Endothelial cell of umbilical vein (primary cell): ENCODE measurements at regions not wholly inside any gene's neighbourhood (a gene's known extent, or its start where the extent isn't known, plus 50 kb on each side); places are given as distances from the start of the nearest gene placed in this dataset.

Source experiments
- BruUV-seq: library from RNA; stranded (reverse); fragments of 400-500 nt; replicated peaks from 2 replicates; lab custom pipeline; 2021; lab: Mats Ljungman, UMichigan
- CTCF ChIA-PET: fragments of 300-600, 350-600 bp; sonication (Branson Sonifier 250); formaldehyde crosslinking; loops from one replicate; lab custom pipeline; 2021; ENCODE audit warnings: antibody characterized with exemption, inconsistent platforms; lab: Charles Lee
- POLR2A ChIA-PET: fragments of 300-600, 350-600 bp; sonication (Branson Sonifier 250); formaldehyde crosslinking; loops from one replicate; lab custom pipeline; 2021; ENCODE audit warnings: antibody characterized with exemption, inconsistent platforms; lab: Charles Lee
- DNase-seq: peaks from one replicate; pipeline ENCODE4 v3.0.0-alpha.2; 2011; ENCODE audit warnings: low read depth, low spot score
- FAIRE-seq: peaks from 2 replicates; lab custom pipeline; 2011; peaks lifted over from hg19 to GRCh38; lab: Jason Lieb, UNC
- H2AFZ ChIP-seq: 2 replicates; pipeline ENCODE4 v1.6.0; 2012; ENCODE audit warnings: low read depth, low read length, control low read depth, inconsistent platforms
- H3K27ac ChIP-seq: 2 replicates; pipeline ENCODE4 v1.5.1; 2011; ENCODE audit warnings: low read depth, mild to moderate bottlenecking, control low read depth, low read length, moderate library complexity; ENCODE audit not compliant: insufficient read depth
- H3K27me3 ChIP-seq, 2 experiments: 2 replicates each; pipeline versions ENCODE4 v1.6.0 to v1.6.1; 2011; ENCODE audit warnings: low read length in 2 of 2, mixed read lengths in 1 of 2; ENCODE audit not compliant: control insufficient read depth in 2 of 2, insufficient read depth in 2 of 2
- H3K36me3 ChIP-seq, 2 experiments: 2 replicates in 1 of 2; 3 replicates in 1 of 2; pipeline ENCODE4 v1.5.1; 2011; ENCODE audit warnings: low read length in 2 of 2, mild to moderate bottlenecking in 1 of 2, moderate library complexity in 1 of 2; ENCODE audit not compliant: control insufficient read depth in 2 of 2, insufficient read depth in 2 of 2; ENCODE audit errors: extremely low read depth in 1 of 2
- H3K4me1 ChIP-seq: 3 replicates; pipeline ENCODE4 v1.5.1; 2011; ENCODE audit warnings: mild to moderate bottlenecking, low read length; ENCODE audit not compliant: control insufficient read depth, insufficient read depth; ENCODE audit errors: extremely low read depth
- H3K4me2 ChIP-seq: 2 replicates; pipeline ENCODE4 v1.6.1; 2011; ENCODE audit warnings: low read length, control low read depth, mixed read lengths; ENCODE audit not compliant: insufficient read depth
- H3K4me3 ChIP-seq, 3 experiments: fragments of 200-600 bp in 1 of 3; sonication (generic), shearing (Covaris generic) in 1 of 3; replicated peaks in 1 of 3; 2 replicates each; pipeline ENCODE4 v1.5.1; 2011 to 2016; ENCODE audit warnings: control low read depth in 3 of 3, low read length in 3 of 3, mild to moderate bottlenecking in 2 of 3, inconsistent platforms in 1 of 3, low read depth in 1 of 3, moderate library complexity in 1 of 3; ENCODE audit not compliant: insufficient read depth in 1 of 3
- H3K79me2 ChIP-seq: 2 replicates; pipeline ENCODE4 v1.6.0; 2012; ENCODE audit warnings: low read length, inconsistent platforms; ENCODE audit not compliant: control insufficient read depth, insufficient read depth
- H3K9ac ChIP-seq: replicated peaks from 2 replicates; pipeline ENCODE3; 2011; ENCODE audit warnings: low read length, control low read depth; ENCODE audit not compliant: insufficient read depth; ENCODE audit errors: extremely low read depth
- H3K9me1 ChIP-seq: replicated peaks from 3 replicates; pipeline ENCODE4 v1.6.0; 2011; ENCODE audit warnings: mild to moderate bottlenecking, low read length; ENCODE audit not compliant: control insufficient read depth, insufficient read depth; ENCODE audit errors: extremely low read depth
- H3K9me3 ChIP-seq: replicated peaks from 2 replicates; pipeline ENCODE4 v1.5.1; 2012; ENCODE audit warnings: low read length, inconsistent platforms; ENCODE audit not compliant: control insufficient read depth, insufficient read depth
- H4K20me1 ChIP-seq: replicated peaks from 2 replicates; pipeline ENCODE3; 2011; ENCODE audit warnings: mild to moderate bottlenecking, low read length; ENCODE audit not compliant: control insufficient read depth, insufficient read depth; ENCODE audit errors: extremely low read depth
- EZH2 ChIP-seq: IDR thresholded peaks from 2 replicates; pipeline ENCODE4 v1.6.1; 2012; ENCODE audit warnings: borderline replicate concordance, low read depth, mild to moderate bottlenecking, moderate library complexity, low read length, inconsistent platforms; ENCODE audit not compliant: severe bottlenecking
- FOS ChIP-seq: IDR thresholded peaks from 2 replicates; pipeline ENCODE4 v1.6.1; 2011; ENCODE audit warnings: mild to moderate bottlenecking, low read length, moderate library complexity, borderline replicate concordance; ENCODE audit not compliant: insufficient read depth
- GATA2 ChIP-seq: IDR thresholded peaks from 2 replicates; pipeline ENCODE4 v1.7.0; 2011; ENCODE audit warnings: low read depth, mild to moderate bottlenecking, moderate library complexity, mixed read lengths, low read length; ENCODE audit not compliant: insufficient read length, insufficient read depth
- JUN ChIP-seq: IDR thresholded peaks from 2 replicates; pipeline ENCODE4 v1.6.1; 2011; ENCODE audit warnings: borderline replicate concordance, low read depth; ENCODE audit not compliant: insufficient read length, insufficient read depth
- MYC ChIP-seq: IDR thresholded peaks from one replicate; pipeline ENCODE4 v1.6.1; 2011; ENCODE audit warnings: mild to moderate bottlenecking, low read depth, low read length
- POLR2A ChIP-seq: IDR thresholded peaks from 2 replicates; pipeline ENCODE4 v1.6.1; 2012; ENCODE audit warnings: low read depth, mild to moderate bottlenecking, control low read depth, low read length
- POLR2AphosphoS5 ChIP-seq: IDR thresholded peaks from 2 replicates; pipeline ENCODE4 v1.6.1; 2012; ENCODE audit warnings: low read depth, mild to moderate bottlenecking, control low read depth, low read length, moderate library complexity; ENCODE audit not compliant: insufficient read depth
- dilution Hi-C: fragments of 300-500 bp; cut with MboI; formaldehyde crosslinking; loops from one replicate; pipeline ENCODE4 v1.15.0; 2019; ENCODE audit warnings: low sequenced_read_pairs; ENCODE audit not compliant: extremely low pct_ligation_motif_present
- intact Hi-C: fragments of 100-400 bp; cut with micrococcal nuclease; formaldehyde crosslinking; loops from one replicate; pipeline ENCODE4 v1.10.0; 2022
- TF ChIP-seq, protein P1 (sequence below), 2 donors: IDR thresholded peaks; 1 replicate in 1 of 2; 2 replicates in 1 of 2; pipeline ENCODE4 v1.5.1; 2011; ENCODE audit warnings: low read length in 2 of 2, mild to moderate bottlenecking in 2 of 2, moderate library complexity in 2 of 2, control low read depth in 1 of 2, inconsistent platforms in 1 of 2, low read depth in 1 of 2; ENCODE audit not compliant: insufficient read depth in 1 of 2; ENCODE audit errors: extremely low read depth in 1 of 2
- TF ChIP-seq, protein P2 (sequence below): IDR thresholded peaks from 2 replicates; pipeline ENCODE4 v1.6.1; 2011; ENCODE audit not compliant: insufficient read depth, insufficient read length

DNA sequence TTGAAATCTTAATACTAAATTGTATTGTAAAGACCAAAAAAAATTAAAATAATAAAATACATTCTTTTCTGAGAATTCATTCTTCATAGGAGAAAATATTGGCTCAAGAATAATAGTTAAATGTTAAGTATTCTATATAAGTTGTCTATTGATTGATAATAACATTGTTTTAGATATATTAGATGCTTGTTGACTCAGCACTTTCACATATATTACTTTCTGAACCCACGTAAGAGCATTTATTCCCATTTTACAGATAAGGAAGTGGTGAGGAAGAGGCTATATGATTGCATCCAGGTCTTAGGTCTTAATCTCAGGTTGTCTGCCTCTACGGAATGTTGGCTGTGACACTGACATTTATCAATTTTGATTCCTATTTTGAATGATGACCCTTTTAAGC, 898.8 kb downstream of the TTLL7 start:
- dilution Hi-C loops, result no loop called here
- no peaks in the 10 kb centered on the region for H3K36me3 ChIP-seq
- no peaks in the 10 kb centered on the region for H3K27me3 ChIP-seq

More for the DNA sequence above, 898.8 kb downstream of the TTLL7 start:
- no peak overlapping the region for H3K27ac ChIP-seq
- no peak overlapping the region for H3K9ac ChIP-seq
- no TSS peak for BruUV-seq
- H3K9me3 ChIP-seq, result no peaks in the 10 kb centered on the region
- no peaks in the 10 kb centered on the region for H3K79me2 ChIP-seq
- TF ChIP-seq, protein P1, sequence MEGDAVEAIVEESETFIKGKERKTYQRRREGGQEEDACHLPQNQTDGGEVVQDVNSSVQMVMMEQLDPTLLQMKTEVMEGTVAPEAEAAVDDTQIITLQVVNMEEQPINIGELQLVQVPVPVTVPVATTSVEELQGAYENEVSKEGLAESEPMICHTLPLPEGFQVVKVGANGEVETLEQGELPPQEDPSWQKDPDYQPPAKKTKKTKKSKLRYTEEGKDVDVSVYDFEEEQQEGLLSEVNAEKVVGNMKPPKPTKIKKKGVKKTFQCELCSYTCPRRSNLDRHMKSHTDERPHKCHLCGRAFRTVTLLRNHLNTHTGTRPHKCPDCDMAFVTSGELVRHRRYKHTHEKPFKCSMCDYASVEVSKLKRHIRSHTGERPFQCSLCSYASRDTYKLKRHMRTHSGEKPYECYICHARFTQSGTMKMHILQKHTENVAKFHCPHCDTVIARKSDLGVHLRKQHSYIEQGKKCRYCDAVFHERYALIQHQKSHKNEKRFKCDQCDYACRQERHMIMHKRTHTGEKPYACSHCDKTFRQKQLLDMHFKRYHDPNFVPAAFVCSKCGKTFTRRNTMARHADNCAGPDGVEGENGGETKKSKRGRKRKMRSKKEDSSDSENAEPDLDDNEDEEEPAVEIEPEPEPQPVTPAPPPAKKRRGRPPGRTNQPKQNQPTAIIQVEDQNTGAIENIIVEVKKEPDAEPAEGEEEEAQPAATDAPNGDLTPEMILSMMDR (IDR thresholded peaks at IDR 0.05; ENCODE audit: extremely low read depth in 1 of 2, insufficient read depth in 1 of 2, low read depth in 1 of 2, low read length in 2 of 2), result no peak
- TF ChIP-seq FOS, result no peak
- no peak for TF ChIP-seq POLR2A
- no peak for TF ChIP-seq MYC
- TF ChIP-seq, protein P2, sequence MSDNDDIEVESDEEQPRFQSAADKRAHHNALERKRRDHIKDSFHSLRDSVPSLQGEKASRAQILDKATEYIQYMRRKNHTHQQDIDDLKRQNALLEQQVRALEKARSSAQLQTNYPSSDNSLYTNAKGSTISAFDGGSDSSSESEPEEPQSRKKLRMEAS, result no peak
- TF ChIP-seq POLR2AphosphoS5, result no peak
- TF ChIP-seq EZH2, result no peak
- TF ChIP-seq JUN, result no peak
- TF ChIP-seq GATA2, result no peak
- H3K4me3 ChIP-seq, result no peak overlapping the region
- intact Hi-C loops, result no loop called here
- no peaks in the 10 kb centered on the region for H3K9me1 ChIP-seq
- DNase-seq, result no peak
- no peak for FAIRE-seq
- POLR2A ChIA-PET, result no interaction called here
- H3K4me2 ChIP-seq, result no peak overlapping the region
- CTCF ChIA-PET, result no interaction called here
- H2AFZ ChIP-seq, result no peak overlapping the region
- no peaks in the 10 kb centered on the region for H4K20me1 ChIP-seq
- no peaks in the 10 kb centered on the region for H3K4me1 ChIP-seq
